Endothelial cell of umbilical vein (primary cell): ENCODE measurements at regions not wholly inside any gene's neighbourhood (a gene's known extent, or its start where the extent isn't known, plus 50 kb on each side); places are given as distances from the start of the nearest gene placed in this dataset.

Source experiments
- BruUV-seq: library from RNA; stranded (reverse); fragments of 400-500 nt; replicated peaks from 2 replicates; lab custom pipeline; 2021; lab: Mats Ljungman, UMichigan
- CTCF ChIA-PET: fragments of 300-600, 350-600 bp; sonication (Branson Sonifier 250); formaldehyde crosslinking; loops from one replicate; lab custom pipeline; 2021; ENCODE audit warnings: antibody characterized with exemption, inconsistent platforms; lab: Charles Lee
- POLR2A ChIA-PET: fragments of 300-600, 350-600 bp; sonication (Branson Sonifier 250); formaldehyde crosslinking; loops from one replicate; lab custom pipeline; 2021; ENCODE audit warnings: antibody characterized with exemption, inconsistent platforms; lab: Charles Lee
- DNase-seq: peaks from one replicate; pipeline ENCODE4 v3.0.0-alpha.2; 2011; ENCODE audit warnings: low read depth, low spot score
- FAIRE-seq: peaks from 2 replicates; lab custom pipeline; 2011; peaks lifted over from hg19 to GRCh38; lab: Jason Lieb, UNC
- H2AFZ ChIP-seq: 2 replicates; pipeline ENCODE4 v1.6.0; 2012; ENCODE audit warnings: low read depth, low read length, control low read depth, inconsistent platforms
- H3K27ac ChIP-seq: 2 replicates; pipeline ENCODE4 v1.5.1; 2011; ENCODE audit warnings: low read depth, mild to moderate bottlenecking, control low read depth, low read length, moderate library complexity; ENCODE audit not compliant: insufficient read depth
- H3K27me3 ChIP-seq, 2 experiments: 2 replicates each; pipeline versions ENCODE4 v1.6.0 to v1.6.1; 2011; ENCODE audit warnings: low read length in 2 of 2, mixed read lengths in 1 of 2; ENCODE audit not compliant: control insufficient read depth in 2 of 2, insufficient read depth in 2 of 2
- H3K36me3 ChIP-seq, 2 experiments: 2 replicates in 1 of 2; 3 replicates in 1 of 2; pipeline ENCODE4 v1.5.1; 2011; ENCODE audit warnings: low read length in 2 of 2, mild to moderate bottlenecking in 1 of 2, moderate library complexity in 1 of 2; ENCODE audit not compliant: control insufficient read depth in 2 of 2, insufficient read depth in 2 of 2; ENCODE audit errors: extremely low read depth in 1 of 2
- H3K4me1 ChIP-seq: 3 replicates; pipeline ENCODE4 v1.5.1; 2011; ENCODE audit warnings: mild to moderate bottlenecking, low read length; ENCODE audit not compliant: control insufficient read depth, insufficient read depth; ENCODE audit errors: extremely low read depth
- H3K4me2 ChIP-seq: 2 replicates; pipeline ENCODE4 v1.6.1; 2011; ENCODE audit warnings: low read length, control low read depth, mixed read lengths; ENCODE audit not compliant: insufficient read depth
- H3K4me3 ChIP-seq, 3 experiments: fragments of 200-600 bp in 1 of 3; sonication (generic), shearing (Covaris generic) in 1 of 3; replicated peaks in 1 of 3; 2 replicates each; pipeline ENCODE4 v1.5.1; 2011 to 2016; ENCODE audit warnings: control low read depth in 3 of 3, low read length in 3 of 3, mild to moderate bottlenecking in 2 of 3, inconsistent platforms in 1 of 3, low read depth in 1 of 3, moderate library complexity in 1 of 3; ENCODE audit not compliant: insufficient read depth in 1 of 3
- H3K79me2 ChIP-seq: 2 replicates; pipeline ENCODE4 v1.6.0; 2012; ENCODE audit warnings: low read length, inconsistent platforms; ENCODE audit not compliant: control insufficient read depth, insufficient read depth
- H3K9ac ChIP-seq: replicated peaks from 2 replicates; pipeline ENCODE3; 2011; ENCODE audit warnings: low read length, control low read depth; ENCODE audit not compliant: insufficient read depth; ENCODE audit errors: extremely low read depth
- H3K9me1 ChIP-seq: replicated peaks from 3 replicates; pipeline ENCODE4 v1.6.0; 2011; ENCODE audit warnings: mild to moderate bottlenecking, low read length; ENCODE audit not compliant: control insufficient read depth, insufficient read depth; ENCODE audit errors: extremely low read depth
- H3K9me3 ChIP-seq: replicated peaks from 2 replicates; pipeline ENCODE4 v1.5.1; 2012; ENCODE audit warnings: low read length, inconsistent platforms; ENCODE audit not compliant: control insufficient read depth, insufficient read depth
- H4K20me1 ChIP-seq: replicated peaks from 2 replicates; pipeline ENCODE3; 2011; ENCODE audit warnings: mild to moderate bottlenecking, low read length; ENCODE audit not compliant: control insufficient read depth, insufficient read depth; ENCODE audit errors: extremely low read depth
- CTCF ChIP-seq, 2 donors: IDR thresholded peaks; 1 replicate in 1 of 2; 2 replicates in 1 of 2; pipeline ENCODE4 v1.5.1; 2011; ENCODE audit warnings: low read length in 2 of 2, mild to moderate bottlenecking in 2 of 2, moderate library complexity in 2 of 2, control low read depth in 1 of 2, inconsistent platforms in 1 of 2, low read depth in 1 of 2; ENCODE audit not compliant: insufficient read depth in 1 of 2; ENCODE audit errors: extremely low read depth in 1 of 2
- EZH2 ChIP-seq: IDR thresholded peaks from 2 replicates; pipeline ENCODE4 v1.6.1; 2012; ENCODE audit warnings: borderline replicate concordance, low read depth, mild to moderate bottlenecking, moderate library complexity, low read length, inconsistent platforms; ENCODE audit not compliant: severe bottlenecking
- FOS ChIP-seq: IDR thresholded peaks from 2 replicates; pipeline ENCODE4 v1.6.1; 2011; ENCODE audit warnings: mild to moderate bottlenecking, low read length, moderate library complexity, borderline replicate concordance; ENCODE audit not compliant: insufficient read depth
- GATA2 ChIP-seq: IDR thresholded peaks from 2 replicates; pipeline ENCODE4 v1.7.0; 2011; ENCODE audit warnings: low read depth, mild to moderate bottlenecking, moderate library complexity, mixed read lengths, low read length; ENCODE audit not compliant: insufficient read length, insufficient read depth
- JUN ChIP-seq: IDR thresholded peaks from 2 replicates; pipeline ENCODE4 v1.6.1; 2011; ENCODE audit warnings: borderline replicate concordance, low read depth; ENCODE audit not compliant: insufficient read length, insufficient read depth
- MAX ChIP-seq: IDR thresholded peaks from 2 replicates; pipeline ENCODE4 v1.6.1; 2011; ENCODE audit not compliant: insufficient read depth, insufficient read length
- MYC ChIP-seq: IDR thresholded peaks from one replicate; pipeline ENCODE4 v1.6.1; 2011; ENCODE audit warnings: mild to moderate bottlenecking, low read depth, low read length
- POLR2A ChIP-seq: IDR thresholded peaks from 2 replicates; pipeline ENCODE4 v1.6.1; 2012; ENCODE audit warnings: low read depth, mild to moderate bottlenecking, control low read depth, low read length
- POLR2AphosphoS5 ChIP-seq: IDR thresholded peaks from 2 replicates; pipeline ENCODE4 v1.6.1; 2012; ENCODE audit warnings: low read depth, mild to moderate bottlenecking, control low read depth, low read length, moderate library complexity; ENCODE audit not compliant: insufficient read depth
- dilution Hi-C: fragments of 300-500 bp; cut with MboI; formaldehyde crosslinking; loops from one replicate; pipeline ENCODE4 v1.15.0; 2019; ENCODE audit warnings: low sequenced_read_pairs; ENCODE audit not compliant: extremely low pct_ligation_motif_present
- intact Hi-C: fragments of 100-400 bp; cut with micrococcal nuclease; formaldehyde crosslinking; loops from one replicate; pipeline ENCODE4 v1.10.0; 2022

- Histone ChIP-seq H4K20me1 (no peaks in the 10 kb centered on the region), H3K9me1 (no peaks in the 10 kb centered on the region), H2AFZ (no peak overlapping the region), H3K36me3 (no peaks in the 10 kb centered on the region), H3K9me3 (no peaks in the 10 kb centered on the region), H3K4me2 (no peak overlapping the region), H3K4me1 (no peaks in the 10 kb centered on the region), H3K9ac (no peak overlapping the region), H3K27me3 (no peaks in the 10 kb centered on the region), H3K79me2 (no peaks in the 10 kb centered on the region), H3K4me3 (no peak overlapping the region), H3K27ac (no peak overlapping the region)
- dilution Hi-C loops, result no loop called here
- ChIA-PET CTCF (no interaction called here), POLR2A (no interaction called here)
- intact Hi-C loops, result no loop called here
- no TSS peak for BruUV-seq
- TF ChIP-seq POLR2AphosphoS5, result no peak
- TF ChIP-seq CTCF (IDR thresholded peaks at IDR 0.05; ENCODE audit: extremely low read depth in 1 of 2, insufficient read depth in 1 of 2, low read depth in 1 of 2, low read length in 2 of 2), result no peak
- TF ChIP-seq GATA2, result no peak
- TF ChIP-seq MYC, result no peak
- no peak for TF ChIP-seq POLR2A
- no peak for TF ChIP-seq MAX
- no peak for TF ChIP-seq EZH2
- TF ChIP-seq FOS, result no peak
- TF ChIP-seq JUN, result no peak
- DNase-seq (no peak), FAIRE-seq (no peak)
Measured at GRCh38 chr3:106255870-106256248, 387.0 kb upstream of the CBLB start.
